BE2C (cell line): ENCODE measurements at regions not wholly inside any gene's neighbourhood (a gene's known extent, or its start where the extent isn't known, plus 50 kb on each side); places are given as distances from the start of the nearest gene placed in this dataset.
"Not testable (repeated sequence)": the region's sequence is repeated elsewhere in the genome, so short reads cannot be mapped to it uniquely, and the experiment has no call there.

Experiments
- DNase-seq: peaks from one replicate; pipeline ENCODE4 v3.0.0-alpha.2; 2020
- H3K27me3 ChIP-seq: fragments of 250-450 bp; sonication (Bioruptor Pico); 2 replicates; pipeline ENCODE4 v1.5.1; 2020; ENCODE audit warnings: mild to moderate bottlenecking
- H3K36me3 ChIP-seq: fragments of 250-450 bp; sonication (Bioruptor Pico); 2 replicates; pipeline ENCODE4 v1.5.1; 2020; ENCODE audit warnings: mild to moderate bottlenecking
- H3K4me1 ChIP-seq: fragments of 250-450 bp; sonication (Bioruptor Pico); 2 replicates; pipeline ENCODE4 v1.5.1; 2020
- H3K4me3 ChIP-seq: 2 replicates; pipeline ENCODE4 v1.5.1; 2011; ENCODE audit warnings: low read depth, low read length
- H3K9me3 ChIP-seq: fragments of 250-450 bp; sonication (Bioruptor Pico); 2 replicates; pipeline ENCODE4 v1.5.1; 2020
- CTCF ChIP-seq: IDR thresholded peaks from 2 replicates; pipeline ENCODE4 v1.5.1; 2012; ENCODE audit warnings: mild to moderate bottlenecking, low read depth, low read length

- not testable (repeated sequence) for H3K9me3 ChIP-seq, H3K27me3 ChIP-seq, DNase-seq, H3K36me3 ChIP-seq, H3K4me1 ChIP-seq, H3K4me3 ChIP-seq
Observed at GRCh38 chr5:20707634-20708033, 719.6 kb upstream of the CDH18 start.

- no peaks in the 10 kb centered on the region for H3K36me3 ChIP-seq
- no peak for TF ChIP-seq CTCF
- H3K4me3 ChIP-seq, result no peak overlapping the region
- H3K9me3 ChIP-seq, result no peaks in the 10 kb centered on the region
- H3K27me3 ChIP-seq, result no peaks in the 10 kb centered on the region
- DNase-seq, result no peak
- peaks cover 5% of the 10 kb centered on the region for H3K4me1 ChIP-seq
Observed at GRCh38 chr5:20694121-20694520, 706.1 kb upstream of the CDH18 start.

GRCh38 chr5:20692913-20693312 is 704.9 kb upstream of the CDH18 start:
- no peak for TF ChIP-seq CTCF
- Histone ChIP-seq H3K36me3 (no peaks in the 10 kb centered on the region), H3K4me1 (peaks cover 5% of the 10 kb centered on the region), H3K27me3 (no peaks in the 10 kb centered on the region), H3K9me3 (no peaks in the 10 kb centered on the region), H3K4me3 (no peak overlapping the region)
- DNase-seq, result no peak

- DNase-seq, result no peak
- no peaks in the 10 kb centered on the region for H3K9me3 ChIP-seq
- peaks cover 4% of the 10 kb centered on the region; the same call in 1 of the 2 replicates for H3K4me1 ChIP-seq
- TF ChIP-seq CTCF, result no peak
- no peaks in the 10 kb centered on the region for H3K27me3 ChIP-seq
- no peaks in the 10 kb centered on the region for H3K36me3 ChIP-seq
- H3K4me3 ChIP-seq, result no peak overlapping the region
Observed at GRCh38 chr5:20683241-20683940, 695.4 kb upstream of the CDH18 start.

- Histone ChIP-seq H3K4me1 (peaks cover 6% of the 10 kb centered on the region; the same call in 1 of the 2 replicates), H3K9me3 (no peaks in the 10 kb centered on the region), H3K27me3 (no peaks in the 10 kb centered on the region), H3K4me3 (no peak overlapping the region), H3K36me3 (no peaks in the 10 kb centered on the region)
- no peak for TF ChIP-seq CTCF
- DNase-seq, result no peak
Observed at GRCh38 chr5:20680718-20681302, 692.8 kb upstream of the CDH18 start.

GRCh38 chr5:20678814-20679298 is 690.9 kb upstream of the CDH18 start:
- no peak for TF ChIP-seq CTCF
- DNase-seq, result no peak

More at GRCh38 chr5:20678814-20679298, 690.9 kb upstream of the CDH18 start:
- Histone ChIP-seq H3K9me3 (no peaks in the 10 kb centered on the region), H3K4me3 (no peak overlapping the region), H3K36me3 (no peaks in the 10 kb centered on the region), H3K4me1 (peaks cover 6% of the 10 kb centered on the region; the same call in 1 of the 2 replicates), H3K27me3 (no peaks in the 10 kb centered on the region)
